HFFc6 (cell line): ENCODE measurements at regions not wholly inside any gene's neighbourhood (a gene's known extent, or its start where the extent isn't known, plus 50 kb on each side); places are given as distances from the start of the nearest gene placed in this dataset.
"Not testable (repeated sequence)": the region's sequence is repeated elsewhere in the genome, so short reads cannot be mapped to it uniquely, and the experiment has no call there.

Experiments
- DNase-seq: peaks from one replicate; pipeline ENCODE4 v3.0.0-alpha.2; 2018
- H3K27ac Mint-ChIP-seq: 2 replicates; pipeline ENCODE4 v1.8.0; 2020; ENCODE audit warnings: mild to moderate bottlenecking, mixed read lengths
- H3K27me3 Mint-ChIP-seq: 2 replicates; pipeline ENCODE4 v1.8.0; 2021; ENCODE audit warnings: mild to moderate bottlenecking, moderate library complexity, mixed read lengths; ENCODE audit not compliant: insufficient read depth
- H3K36me3 Mint-ChIP-seq: 2 replicates; pipeline ENCODE4 v1.8.0; 2021; ENCODE audit warnings: low read depth, mixed read lengths
- H3K4me1 Mint-ChIP-seq: 2 replicates; pipeline ENCODE4 v1.8.0; 2020; ENCODE audit warnings: low read depth, mixed read lengths
- H3K4me3 Mint-ChIP-seq: 2 replicates; pipeline ENCODE4 v1.8.0; 2020; ENCODE audit warnings: mild to moderate bottlenecking, moderate library complexity, mixed read lengths
- H3K9me3 Mint-ChIP-seq: 2 replicates; pipeline ENCODE4 v1.8.0; 2020; ENCODE audit warnings: mild to moderate bottlenecking, mixed read lengths
- TF ChIP-seq, protein P1 (sequence below): fragments of 200-600 bp; sonication (generic); IDR thresholded peaks from 2 replicates; pipeline ENCODE4 v1.5.0; 2021; ENCODE audit warnings: antibody characterized with exemption, mild to moderate bottlenecking

DNA sequence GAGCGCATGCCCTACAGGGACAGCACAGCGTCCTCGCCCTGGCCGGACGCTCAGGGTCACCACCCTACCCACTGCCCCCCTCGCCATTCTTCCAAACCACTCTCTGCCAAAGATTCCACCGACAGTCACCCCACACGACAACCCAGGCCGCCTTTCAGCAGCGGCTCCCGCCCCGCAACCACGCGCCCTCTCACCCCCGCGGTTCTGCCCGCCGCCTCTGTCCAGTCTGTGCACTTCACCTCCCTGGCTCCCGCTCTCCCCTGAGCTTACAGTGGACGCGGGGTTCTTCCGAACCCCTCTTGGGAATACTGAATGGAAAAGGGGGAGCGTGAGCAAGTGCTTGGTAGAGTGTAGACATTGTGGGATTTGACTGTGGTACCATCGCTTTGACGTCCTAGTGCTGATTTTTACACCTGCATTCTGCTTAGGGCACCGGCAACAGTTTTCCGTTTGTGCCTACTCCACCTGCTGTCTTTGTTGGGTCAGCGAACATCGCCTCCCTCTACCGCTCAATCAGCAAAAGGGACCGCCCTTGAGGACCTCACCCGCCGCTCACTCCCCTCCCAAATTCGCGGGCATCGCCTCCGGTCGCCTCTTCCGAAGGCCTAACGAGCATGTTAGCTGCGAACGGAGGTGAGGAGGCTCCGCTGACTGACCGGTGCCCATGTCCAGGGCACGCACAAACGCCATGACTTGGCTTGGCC is 119.1 kb downstream of the PPIAL4A start:
- H3K36me3 Mint-ChIP-seq, H3K27ac Mint-ChIP-seq, DNase-seq, H3K9me3 Mint-ChIP-seq, H3K4me1 Mint-ChIP-seq, H3K4me3 Mint-ChIP-seq: not testable (repeated sequence)
- peaks cover 12% of the 10 kb centered on the region for H3K27me3 Mint-ChIP-seq

DNA sequence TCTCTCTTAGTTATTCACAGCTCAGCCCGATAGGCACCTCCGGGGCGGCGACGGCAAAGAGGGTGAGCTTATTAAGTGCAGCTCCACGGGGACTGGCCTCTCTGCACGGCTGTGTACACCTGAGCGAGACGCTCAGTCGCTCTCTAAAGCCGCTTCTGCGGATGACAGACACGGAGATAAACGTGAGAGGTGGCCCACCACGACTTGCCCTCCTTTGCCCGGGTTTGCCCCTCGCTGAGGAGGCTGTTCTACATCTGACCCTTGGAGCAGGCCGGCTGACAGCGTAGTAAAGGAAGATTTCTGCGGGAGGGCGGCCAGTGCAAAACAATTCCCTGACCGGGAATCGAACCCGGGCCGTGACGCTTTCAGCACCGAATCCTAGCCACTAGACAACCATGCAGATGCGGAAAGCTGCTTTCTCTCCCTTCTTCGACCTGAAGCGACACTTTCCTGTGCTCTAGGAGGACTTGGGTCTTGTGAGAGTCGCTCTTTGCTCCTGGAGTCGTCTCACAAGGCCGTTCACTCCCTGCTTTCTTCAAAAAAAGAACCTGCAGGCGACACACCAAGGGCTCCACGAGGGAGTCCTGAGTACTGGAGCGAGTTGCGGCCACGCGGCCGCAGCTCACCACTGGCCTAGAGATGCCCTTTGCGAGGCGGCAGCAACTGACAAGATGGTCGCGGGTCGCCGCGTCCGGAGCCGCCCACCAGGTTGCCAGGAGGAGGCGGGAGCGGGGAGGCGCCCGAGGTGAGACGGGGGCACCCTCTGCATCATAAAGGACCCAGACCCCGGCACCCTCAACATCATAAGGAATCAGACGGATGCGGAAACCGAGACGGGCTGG is 119.9 kb downstream of the PPIAL4A start:
- Mint-ChIP-seq H3K27me3 (peaks cover 12% of the 10 kb centered on the region), H3K4me3 (0 out of 2 replicates have a peak overlapping the region, but pooled peaks have one; percentile 9)
- DNase-seq, H3K9me3 Mint-ChIP-seq, H3K36me3 Mint-ChIP-seq, H3K27ac Mint-ChIP-seq, H3K4me1 Mint-ChIP-seq: not testable (repeated sequence)

DNA sequence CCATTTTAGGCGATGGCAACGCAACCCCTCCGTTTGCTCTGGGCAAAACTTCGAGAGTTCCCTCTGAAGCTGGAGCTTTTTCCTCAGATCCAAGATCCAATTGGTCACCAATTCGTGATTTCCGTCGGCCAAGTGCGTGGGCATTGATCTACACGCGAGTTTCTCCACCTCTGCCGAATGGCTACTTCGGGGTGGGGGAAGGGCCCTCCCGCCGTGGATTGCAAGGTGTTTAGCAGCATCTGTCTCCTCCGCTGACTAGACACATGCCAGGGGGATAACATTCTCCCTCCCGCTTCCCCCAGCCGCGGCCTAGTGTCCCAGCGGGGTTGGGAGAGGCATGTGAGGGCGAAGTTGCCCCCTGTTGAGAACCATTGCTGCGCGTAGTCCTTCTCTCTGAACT is 120.6 kb downstream of the PPIAL4A start:
- H3K27ac Mint-ChIP-seq, H3K4me1 Mint-ChIP-seq, H3K4me3 Mint-ChIP-seq, DNase-seq, H3K9me3 Mint-ChIP-seq, H3K36me3 Mint-ChIP-seq: not testable (repeated sequence)
- peaks cover 12% of the 10 kb centered on the region for H3K27me3 Mint-ChIP-seq

DNA sequence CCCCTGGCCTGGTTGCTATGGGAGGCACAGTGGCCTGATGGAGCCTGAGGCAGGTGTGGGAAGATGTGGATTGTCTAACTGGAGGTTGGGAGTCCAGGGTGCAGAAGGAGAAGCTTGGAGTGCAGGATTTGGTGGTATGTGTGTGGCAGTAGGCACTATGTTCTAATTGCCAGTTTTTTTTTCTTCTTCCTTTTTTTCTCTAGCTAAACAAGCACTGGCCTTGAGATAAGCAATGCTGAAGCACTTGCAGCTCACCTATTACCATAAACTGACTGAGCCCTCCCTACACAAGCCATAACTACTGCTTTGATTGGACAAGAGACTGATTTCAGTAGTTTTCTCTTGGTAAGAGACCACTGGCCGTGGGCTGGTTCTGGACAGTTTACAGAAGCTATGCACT is 123.6 kb downstream of the PPIAL4A start:
- not testable (repeated sequence) for H3K4me3 Mint-ChIP-seq, H3K9me3 Mint-ChIP-seq, H3K36me3 Mint-ChIP-seq, H3K27me3 Mint-ChIP-seq, DNase-seq, H3K27ac Mint-ChIP-seq, H3K4me1 Mint-ChIP-seq

DNA sequence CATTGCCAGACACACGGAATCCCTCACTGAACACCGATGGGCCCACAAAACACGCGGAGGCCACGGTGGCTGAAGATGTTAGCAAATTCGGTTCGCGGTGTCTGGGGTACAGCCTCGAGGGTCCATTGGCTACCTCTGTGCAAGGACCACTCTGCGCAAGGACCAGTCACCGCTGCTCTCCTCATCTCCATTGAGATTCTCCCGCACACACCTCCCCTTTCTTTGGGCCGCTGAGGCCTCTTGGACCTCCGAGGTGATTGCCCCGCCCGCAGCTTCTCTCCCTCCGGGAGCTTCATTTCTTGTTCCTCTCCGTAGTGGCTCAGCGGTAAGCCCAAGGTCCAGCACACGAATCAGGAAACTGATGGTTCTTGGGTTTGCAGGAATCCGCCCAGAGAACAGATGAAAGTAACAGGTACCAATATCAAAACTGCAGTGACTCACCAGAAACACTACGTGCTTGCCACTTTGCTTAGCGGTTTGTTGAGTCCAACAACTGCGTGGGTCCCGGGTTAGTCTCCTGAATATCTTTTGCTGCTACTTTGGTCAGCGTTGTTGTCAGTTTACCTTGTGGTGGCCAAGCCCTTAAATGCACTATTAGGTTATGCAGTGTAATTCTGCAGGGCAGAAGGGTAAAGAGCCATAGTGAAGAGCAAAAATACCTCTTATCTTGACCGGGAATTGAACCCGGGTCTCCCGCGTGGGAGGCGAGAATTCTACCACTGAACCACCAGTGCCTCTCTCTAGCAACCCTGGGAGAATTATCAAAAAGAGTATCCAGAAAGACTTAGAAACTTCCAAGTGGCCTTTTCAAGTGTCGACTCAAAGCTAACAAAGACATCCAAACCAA is 126.8 kb downstream of the PPIAL4A start:
- peak overlapping the region; percentile 45; the same call in 1 of the 2 replicates for H3K27ac Mint-ChIP-seq
- H3K9me3 Mint-ChIP-seq, H3K27me3 Mint-ChIP-seq, H3K4me1 Mint-ChIP-seq, H3K36me3 Mint-ChIP-seq, H3K4me3 Mint-ChIP-seq: not testable (repeated sequence)
- peak; percentile 56 for DNase-seq

DNA sequence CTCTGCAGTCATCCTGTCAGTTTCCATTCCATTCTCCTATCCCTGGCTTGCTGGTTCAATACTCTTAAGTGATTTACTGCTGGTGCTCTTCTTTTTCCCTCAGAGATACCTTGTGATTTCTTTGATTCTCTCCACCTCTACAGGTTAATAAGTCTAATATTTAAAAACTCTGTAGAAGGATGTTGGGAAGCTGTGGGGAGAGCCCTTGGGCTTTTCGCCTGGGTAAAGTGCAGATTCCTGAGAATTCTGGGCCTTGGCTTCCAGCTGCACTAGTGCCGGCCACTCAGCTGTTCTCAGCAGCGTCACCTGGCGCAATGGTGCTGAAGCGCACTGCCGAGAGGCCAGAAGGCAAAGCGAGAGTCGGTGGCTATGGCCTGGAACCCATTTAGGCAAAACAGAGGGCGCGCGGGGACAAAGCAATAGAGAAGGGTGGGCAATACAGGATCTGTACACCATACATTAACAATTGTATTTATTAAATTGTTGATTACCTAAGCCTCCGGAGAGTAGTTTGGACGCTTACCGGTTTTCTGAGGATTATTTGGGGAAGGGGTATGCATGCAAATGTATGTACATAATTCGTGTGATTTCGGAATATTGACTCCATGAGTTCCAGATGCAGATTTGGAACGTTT is 130.3 kb downstream of the PPIAL4A start:
- not testable (repeated sequence) for H3K9me3 Mint-ChIP-seq, H3K27ac Mint-ChIP-seq, H3K4me3 Mint-ChIP-seq, DNase-seq, H3K36me3 Mint-ChIP-seq, H3K4me1 Mint-ChIP-seq, H3K27me3 Mint-ChIP-seq
- TF ChIP-seq, protein P1, sequence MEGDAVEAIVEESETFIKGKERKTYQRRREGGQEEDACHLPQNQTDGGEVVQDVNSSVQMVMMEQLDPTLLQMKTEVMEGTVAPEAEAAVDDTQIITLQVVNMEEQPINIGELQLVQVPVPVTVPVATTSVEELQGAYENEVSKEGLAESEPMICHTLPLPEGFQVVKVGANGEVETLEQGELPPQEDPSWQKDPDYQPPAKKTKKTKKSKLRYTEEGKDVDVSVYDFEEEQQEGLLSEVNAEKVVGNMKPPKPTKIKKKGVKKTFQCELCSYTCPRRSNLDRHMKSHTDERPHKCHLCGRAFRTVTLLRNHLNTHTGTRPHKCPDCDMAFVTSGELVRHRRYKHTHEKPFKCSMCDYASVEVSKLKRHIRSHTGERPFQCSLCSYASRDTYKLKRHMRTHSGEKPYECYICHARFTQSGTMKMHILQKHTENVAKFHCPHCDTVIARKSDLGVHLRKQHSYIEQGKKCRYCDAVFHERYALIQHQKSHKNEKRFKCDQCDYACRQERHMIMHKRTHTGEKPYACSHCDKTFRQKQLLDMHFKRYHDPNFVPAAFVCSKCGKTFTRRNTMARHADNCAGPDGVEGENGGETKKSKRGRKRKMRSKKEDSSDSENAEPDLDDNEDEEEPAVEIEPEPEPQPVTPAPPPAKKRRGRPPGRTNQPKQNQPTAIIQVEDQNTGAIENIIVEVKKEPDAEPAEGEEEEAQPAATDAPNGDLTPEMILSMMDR: peak; percentile 36; the same call in 1 of the 2 replicates

DNA sequence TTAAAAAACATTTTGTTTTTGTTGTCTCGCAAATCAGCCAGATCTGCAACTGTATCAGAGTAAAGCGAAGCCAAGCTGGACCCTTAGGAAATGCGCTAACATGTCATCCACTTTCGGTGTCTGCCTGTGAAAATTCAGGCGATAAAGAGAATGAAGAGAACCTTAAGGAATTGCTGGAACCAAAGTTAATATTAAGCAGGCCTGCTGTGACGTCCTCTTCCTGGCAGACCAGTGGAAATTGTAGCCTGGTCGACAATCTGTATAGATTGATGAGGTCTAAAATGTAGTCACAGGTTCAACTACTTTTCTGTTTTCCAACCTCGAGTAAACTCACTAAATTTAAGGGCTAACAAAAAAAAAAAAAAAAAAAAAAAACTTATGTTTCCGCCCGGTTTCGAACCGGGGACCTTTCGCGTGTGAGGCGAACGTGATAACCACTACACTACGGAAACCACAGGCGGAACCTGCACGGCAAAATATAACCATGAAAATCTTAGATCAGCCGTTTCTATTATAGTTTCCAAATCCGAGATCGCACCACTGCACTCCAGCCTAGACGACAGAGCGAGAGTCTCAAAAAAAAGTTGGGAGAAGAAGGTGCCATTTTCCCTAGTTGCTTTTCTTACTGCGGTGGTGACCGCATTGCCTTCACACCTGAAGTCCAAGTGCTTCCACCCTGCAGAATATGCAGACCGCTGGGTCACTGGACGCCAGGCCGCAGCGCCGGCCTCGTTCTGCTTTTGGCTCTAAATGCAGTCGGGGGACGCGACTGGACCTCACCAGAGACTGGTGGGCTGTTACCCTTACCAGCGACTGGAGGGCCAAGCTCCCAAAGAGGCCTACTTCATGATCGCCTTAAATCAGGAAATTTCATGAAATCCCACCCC is 131.0 kb downstream of the PPIAL4A start:
- peak overlapping the region; percentile 85 for H3K4me3 Mint-ChIP-seq
- not testable (repeated sequence) for H3K27ac Mint-ChIP-seq, H3K9me3 Mint-ChIP-seq, H3K4me1 Mint-ChIP-seq, H3K27me3 Mint-ChIP-seq, H3K36me3 Mint-ChIP-seq
- peak; percentile 62 for DNase-seq

DNA sequence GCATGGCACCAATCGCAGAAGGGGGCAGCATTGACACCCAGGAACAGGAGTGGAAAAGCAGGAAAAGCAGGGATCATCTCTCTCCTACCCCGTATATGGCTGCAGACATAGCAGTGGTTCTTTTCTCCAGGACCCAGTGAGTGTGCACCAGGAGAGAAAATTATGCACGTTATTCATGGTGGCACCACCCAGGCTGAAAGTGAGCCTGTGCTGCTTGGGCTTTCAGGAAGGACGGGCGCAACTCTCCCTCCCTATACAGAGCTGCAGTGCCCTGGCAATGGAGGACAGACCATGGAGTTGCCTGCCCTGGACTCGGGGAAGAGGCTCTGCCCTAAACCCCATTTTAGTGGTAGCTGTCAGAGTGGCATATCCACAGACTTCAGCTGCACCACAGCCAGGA is 132.1 kb downstream of the PPIAL4A start:
- H3K4me1 Mint-ChIP-seq, H3K4me3 Mint-ChIP-seq, H3K27ac Mint-ChIP-seq, DNase-seq, H3K27me3 Mint-ChIP-seq, H3K9me3 Mint-ChIP-seq, H3K36me3 Mint-ChIP-seq: not testable (repeated sequence)

DNA sequence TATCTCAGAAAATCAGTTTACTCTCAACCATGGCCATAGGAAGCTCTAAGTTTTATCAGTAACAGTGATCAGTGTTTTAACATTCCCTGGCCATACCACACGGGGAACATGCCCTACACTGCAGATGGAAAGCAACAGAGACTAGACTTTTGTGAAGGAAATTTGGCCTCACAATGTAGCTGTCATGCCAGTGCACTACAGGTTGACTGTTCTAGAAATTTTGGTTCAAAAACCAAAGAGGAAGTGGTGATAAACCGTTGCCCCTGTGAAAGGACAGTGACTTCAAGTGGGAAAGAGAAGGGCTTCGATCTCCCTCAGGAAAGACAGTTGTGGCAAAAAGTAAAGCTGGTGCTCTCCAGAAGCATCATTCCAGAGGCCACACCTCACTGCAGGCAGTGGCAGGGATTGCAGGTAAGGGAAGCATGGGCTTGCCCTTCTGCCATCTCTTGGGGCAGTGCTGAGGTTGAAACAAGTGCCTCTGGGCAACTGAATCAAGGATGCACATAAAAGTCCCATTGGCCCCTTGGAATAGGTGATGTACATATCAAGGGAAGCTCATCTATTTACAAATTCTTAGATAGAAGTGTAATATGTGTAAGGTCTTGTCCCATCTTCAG is 143.4 kb downstream of the PPIAL4A start:
- H3K4me1 Mint-ChIP-seq, H3K27ac Mint-ChIP-seq, DNase-seq, H3K4me3 Mint-ChIP-seq, H3K36me3 Mint-ChIP-seq, H3K9me3 Mint-ChIP-seq, H3K27me3 Mint-ChIP-seq: not testable (repeated sequence)

DNA sequence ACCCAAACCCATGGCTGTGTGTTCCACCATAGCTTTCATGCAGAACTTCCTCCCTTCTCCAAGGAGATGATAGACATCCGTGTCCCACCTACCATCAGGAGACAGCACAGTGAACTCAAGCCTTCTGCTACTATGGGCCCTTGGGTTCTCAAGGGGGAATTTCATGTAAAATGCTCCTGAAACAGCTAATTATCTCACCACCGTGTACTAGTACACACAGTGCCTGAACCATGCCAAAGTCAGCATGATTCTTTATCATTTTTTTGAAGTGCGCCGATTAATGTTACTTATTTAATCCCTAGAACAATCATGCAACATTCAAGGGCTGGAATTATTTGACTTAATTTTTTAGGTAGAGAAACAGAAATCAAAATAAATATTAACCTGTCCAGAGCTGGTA is 147.2 kb downstream of the PPIAL4A start:
- not testable (repeated sequence) for H3K27ac Mint-ChIP-seq, H3K27me3 Mint-ChIP-seq, DNase-seq, H3K4me3 Mint-ChIP-seq, H3K9me3 Mint-ChIP-seq, H3K36me3 Mint-ChIP-seq, H3K4me1 Mint-ChIP-seq

DNA sequence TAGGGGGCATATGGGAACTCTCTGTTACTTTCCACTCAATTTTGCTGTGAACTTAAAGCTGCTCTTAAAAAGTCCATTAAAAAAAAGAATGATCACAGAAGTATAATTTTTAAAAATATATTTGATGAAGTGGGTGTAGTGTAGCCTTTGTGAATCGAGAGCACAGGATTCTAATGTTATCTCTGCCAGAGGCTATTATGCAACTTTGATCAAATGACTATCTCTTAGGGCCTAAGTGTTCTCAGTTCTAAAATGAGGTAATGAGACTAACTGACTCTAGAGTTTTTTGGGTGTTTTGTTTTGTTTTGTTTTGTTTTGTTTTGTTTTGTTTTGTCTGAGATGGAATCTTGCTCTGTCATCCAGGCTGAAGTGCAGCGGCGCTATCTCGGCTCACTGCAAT is 143.2 kb downstream of the FAM72B start:
- DNase-seq, H3K4me1 Mint-ChIP-seq, H3K27me3 Mint-ChIP-seq, H3K36me3 Mint-ChIP-seq, H3K9me3 Mint-ChIP-seq, H3K27ac Mint-ChIP-seq, H3K4me3 Mint-ChIP-seq: not testable (repeated sequence)
